Upper lobe of left lung (tissue), 4 donors: ENCODE measurements at regions not wholly inside any gene's neighbourhood (a gene's known extent, or its start where the extent isn't known, plus 50 kb on each side); places are given as distances from the start of the nearest gene placed in this dataset.

Source experiments
- POLR2A ChIP-seq, 4 donors: fragments of 450-650 bp; IDR thresholded peaks; one replicate each; pipeline ENCODE4 v1.5.1; 2016 to 2017; ENCODE audit warnings: antibody characterized with exemption in 4 of 4, mild to moderate bottlenecking in 2 of 4
- TF ChIP-seq, protein P1 (sequence below), 6 experiments: fragments of 450-650 bp in 4 of 6; fragments of 200-600 bp in 2 of 6; sonication (generic) in 2 of 6; IDR thresholded peaks; one replicate each; pipeline ENCODE4 v1.5.1; 2016 to 2019; ENCODE audit warnings: antibody characterized with exemption in 6 of 6

- TF ChIP-seq POLR2A (IDR thresholded peaks at IDR 0.05) = no peak
- TF ChIP-seq, protein P1, sequence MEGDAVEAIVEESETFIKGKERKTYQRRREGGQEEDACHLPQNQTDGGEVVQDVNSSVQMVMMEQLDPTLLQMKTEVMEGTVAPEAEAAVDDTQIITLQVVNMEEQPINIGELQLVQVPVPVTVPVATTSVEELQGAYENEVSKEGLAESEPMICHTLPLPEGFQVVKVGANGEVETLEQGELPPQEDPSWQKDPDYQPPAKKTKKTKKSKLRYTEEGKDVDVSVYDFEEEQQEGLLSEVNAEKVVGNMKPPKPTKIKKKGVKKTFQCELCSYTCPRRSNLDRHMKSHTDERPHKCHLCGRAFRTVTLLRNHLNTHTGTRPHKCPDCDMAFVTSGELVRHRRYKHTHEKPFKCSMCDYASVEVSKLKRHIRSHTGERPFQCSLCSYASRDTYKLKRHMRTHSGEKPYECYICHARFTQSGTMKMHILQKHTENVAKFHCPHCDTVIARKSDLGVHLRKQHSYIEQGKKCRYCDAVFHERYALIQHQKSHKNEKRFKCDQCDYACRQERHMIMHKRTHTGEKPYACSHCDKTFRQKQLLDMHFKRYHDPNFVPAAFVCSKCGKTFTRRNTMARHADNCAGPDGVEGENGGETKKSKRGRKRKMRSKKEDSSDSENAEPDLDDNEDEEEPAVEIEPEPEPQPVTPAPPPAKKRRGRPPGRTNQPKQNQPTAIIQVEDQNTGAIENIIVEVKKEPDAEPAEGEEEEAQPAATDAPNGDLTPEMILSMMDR (IDR thresholded peaks at IDR 0.05) = no peak
Observed at GRCh38 chr4:24210332-24210902, 320.6 kb upstream of the PPARGC1A start.
